Lower leg skin (tissue), 4 donors: ENCODE measurements at regions not wholly inside any gene's neighbourhood (a gene's known extent, or its start where the extent isn't known, plus 50 kb on each side); places are given as distances from the start of the nearest gene placed in this dataset.

Experiments used
- DNase-seq, 2 donors: peaks; one replicate each; pipeline ENCODE4 v3.0.0-alpha.2; 2019; ENCODE audit warnings: low spot score in 2 of 2
- H3K4me3 ChIP-seq: fragments of 200-600 bp; sonication (generic); 2 replicates; pipeline ENCODE4 v1.5.1; 2017; ENCODE audit warnings: mild to moderate bottlenecking, low read depth; ENCODE audit not compliant: poor library complexity, severe bottlenecking
- CTCF ChIP-seq, 3 donors: fragments of 450-650 bp; IDR thresholded peaks; one replicate each; pipeline ENCODE4 v1.5.1; 2016; ENCODE audit warnings: antibody characterized with exemption in 3 of 3, mild to moderate bottlenecking in 3 of 3, moderate library complexity in 2 of 3
- POLR2A ChIP-seq, 2 donors: fragments of 450-650 bp; IDR thresholded peaks; one replicate each; pipeline ENCODE4 v1.6.1; 2016 to 2017; ENCODE audit warnings: antibody characterized with exemption in 2 of 2, mild to moderate bottlenecking in 1 of 2, moderate library complexity in 1 of 2
- WGBS, 2 donors: methylation state at CpG; one replicate each; pipeline ENCODE4 v1.1.5; 2018; 5-methylcytosine and 5-hydroxymethylcytosine counted together
- intact Hi-C: fragments of 100-400 bp; cut with DNase I; formaldehyde crosslinking; loops from one replicate; pipeline ENCODE4 v1.15.0; 2023; ENCODE audit warnings: low total_unique reads

- WGBS, 2 donors = 69 to 75% methylated on average over 2 of the region's 2 CpGs
- no peak for TF ChIP-seq POLR2A (IDR thresholded peaks at IDR 0.05)
- no peak for TF ChIP-seq CTCF (IDR thresholded peaks at IDR 0.05)
- DNase-seq = no peak
Measured at GRCh38 chr5:159832073-159832472, 84.2 kb upstream of the ADRA1B start.

GRCh38 chr5:159833088-159833487 lies 83.2 kb upstream of the ADRA1B start:
- no peak for DNase-seq
- intact Hi-C loops = no loop called here
- TF ChIP-seq POLR2A (IDR thresholded peaks at IDR 0.05) (no peak), CTCF (IDR thresholded peaks at IDR 0.05) (no peak)
- WGBS, 2 donors = 64 to 66% methylated on average over 2 of the region's 2 CpGs
- no peak overlapping the region for H3K4me3 ChIP-seq

More at GRCh38 chr5:159832073-159832472, 84.2 kb upstream of the ADRA1B start:
- H3K4me3 ChIP-seq = no peak overlapping the region
- intact Hi-C loops = no loop called here

GRCh38 chr5:159833846-159834245 lies 82.4 kb upstream of the ADRA1B start:
- no peak for DNase-seq
- intact Hi-C loops = no loop called here
- no peak overlapping the region for H3K4me3 ChIP-seq
- no peak for TF ChIP-seq POLR2A (IDR thresholded peaks at IDR 0.05)
- no peak for TF ChIP-seq CTCF (IDR thresholded peaks at IDR 0.05)
- 68 to 75% methylated on average over 6 of the region's 6 CpGs for WGBS, 2 donors

- intact Hi-C loops = no loop called here
- no peak overlapping the region for H3K4me3 ChIP-seq
- no peak for TF ChIP-seq POLR2A (IDR thresholded peaks at IDR 0.05)
- TF ChIP-seq CTCF (IDR thresholded peaks at IDR 0.05) = no peak
Measured at GRCh38 chr5:159835548-159835947, 80.7 kb upstream of the ADRA1B start.

GRCh38 chr5:159836691-159837090 lies 79.6 kb upstream of the ADRA1B start:
- no peak overlapping the region for H3K4me3 ChIP-seq
- no peak for DNase-seq
- TF ChIP-seq POLR2A (IDR thresholded peaks at IDR 0.05) (no peak), CTCF (IDR thresholded peaks at IDR 0.05) (no peak)
- intact Hi-C loops = no loop called here

More at GRCh38 chr5:159835548-159835947, 80.7 kb upstream of the ADRA1B start:
- no peak for DNase-seq

- intact Hi-C loops = no loop called here
- no peak for DNase-seq
- TF ChIP-seq POLR2A (IDR thresholded peaks at IDR 0.05) = no peak
- TF ChIP-seq CTCF (IDR thresholded peaks at IDR 0.05) = no peak
- H3K4me3 ChIP-seq = no peak overlapping the region
- WGBS, 2 donors = 60 to 72% methylated on average over 2 of the region's 2 CpGs
Measured at GRCh38 chr5:159837860-159838259, 78.4 kb upstream of the ADRA1B start.
